ENCODE measurements at regions not wholly inside any gene's neighbourhood (a gene's known extent, or its start where the extent isn't known, plus 50 kb on each side); places are given as distances from the start of the nearest gene placed in this dataset.

GRCh38 chr17:13352747-13353415, 248.8 kb downstream of the HS3ST3A1 start:
- TF ChIP-seq CTCF (IDR thresholded peaks at IDR 0.05) (no peak), ZFX (IDR thresholded peaks at IDR 0.05; ENCODE audit: borderline replicate concordance) (no peak)
